SK-N-SH (cell line): ENCODE measurements at regions not wholly inside any gene's neighbourhood (a gene's known extent, or its start where the extent isn't known, plus 50 kb on each side); places are given as distances from the start of the nearest gene placed in this dataset.
A peak's percentile ranks its signal among the peaks of the same experiment; 100 is the strongest.
"Not testable (repeated sequence)": the region's sequence is repeated elsewhere in the genome, so short reads cannot be mapped to it uniquely, and the experiment has no call there.

Source experiments
- CTCF ChIA-PET: fragments of 300-600, 350-600 bp; formaldehyde crosslinking; extraction: SDS; loops from one replicate; lab custom pipeline; 2021; lab: Yijun Ruan, JAX
- POLR2A ChIA-PET: fragments of 350-600 bp; sonication (Branson Sonifier 250); formaldehyde crosslinking; extraction: SDS; loops from one replicate; lab custom pipeline; 2020; ENCODE audit warnings: antibody characterized with exemption, inconsistent platforms; lab: Yijun Ruan, JAX
- DNase-seq: peaks from one replicate; pipeline ENCODE4 v3.0.0; 2012
- H2AFZ ChIP-seq: fragments of 200-600 bp; sonication (generic); 2 replicates; pipeline ENCODE4 v1.8.1; 2016; ENCODE audit warnings: antibody characterized with exemption, mild to moderate bottlenecking, low read depth
- H3F3A ChIP-seq: fragments of 200-600 bp; sonication (generic); replicated peaks from 2 replicates; pipeline ENCODE3; 2016; ENCODE audit warnings: antibody characterized with exemption, mild to moderate bottlenecking; ENCODE audit not compliant: insufficient read depth
- H3K27ac ChIP-seq, 2 experiments: fragments of 200-500 bp in 1 of 2; fragments of 200-600 bp in 1 of 2; sonication (Bioruptor generic) in 1 of 2; sonication (generic), shearing (Covaris generic) in 1 of 2; 2 replicates each; pipeline versions ENCODE4 v1.5.1 to v1.6.1; 2014 to 2016; ENCODE audit warnings: low read depth in 2 of 2, inconsistent platforms in 1 of 2, low read length in 1 of 2, mild to moderate bottlenecking in 1 of 2, mixed read lengths in 1 of 2
- H3K27me3 ChIP-seq: fragments of 200-600 bp; sonication (generic), shearing (Covaris generic); 2 replicates; pipeline ENCODE4 v1.6.1; 2016; ENCODE audit warnings: mixed run types; ENCODE audit not compliant: insufficient read depth
- H3K36me3 ChIP-seq, 2 experiments: fragments of 200-500 bp in 1 of 2; fragments of 200-600 bp in 1 of 2; sonication (Bioruptor generic) in 1 of 2; sonication (generic) in 1 of 2; replicated peaks in 1 of 2; 2 replicates each; pipeline versions ENCODE3 to v1.5.1; 2014 to 2016; ENCODE audit warnings: low read length in 1 of 2, mild to moderate bottlenecking in 1 of 2; ENCODE audit not compliant: insufficient read depth in 2 of 2, control insufficient read depth in 1 of 2
- H3K4me1 ChIP-seq, 2 experiments: fragments of 200-500 bp in 1 of 2; fragments of 200-600 bp in 1 of 2; sonication (Bioruptor generic) in 1 of 2; sonication (generic), shearing (Covaris generic) in 1 of 2; 2 replicates each; pipeline versions ENCODE4 v1.5.1 to v1.6.1; 2014 to 2016; ENCODE audit warnings: low read depth in 1 of 2, low read length in 1 of 2, mixed run types in 1 of 2; ENCODE audit not compliant: insufficient read depth in 2 of 2, control insufficient read depth in 1 of 2
- H3K4me2 ChIP-seq: fragments of 200-600 bp; sonication (generic), shearing (Covaris generic); 2 replicates; pipeline ENCODE4 v1.6.1; 2017; ENCODE audit warnings: mixed run types
- H3K4me3 ChIP-seq, 2 experiments: fragments of 200-500 bp in 1 of 2; fragments of 200-600 bp in 1 of 2; sonication (Bioruptor generic) in 1 of 2; sonication (generic), shearing (Covaris generic) in 1 of 2; 2 replicates each; pipeline versions ENCODE4 v1.5.1 to v1.8.1; 2014 to 2016; ENCODE audit warnings: low read depth in 2 of 2, inconsistent platforms in 1 of 2, low read length in 1 of 2, mild to moderate bottlenecking in 1 of 2, mixed read lengths in 1 of 2, moderate library complexity in 1 of 2
- H3K79me2 ChIP-seq: fragments of 200-600 bp; sonication (generic); 2 replicates; pipeline ENCODE4 v1.8.1; 2017; ENCODE audit warnings: mild to moderate bottlenecking; ENCODE audit not compliant: insufficient read depth
- H3K9ac ChIP-seq: fragments of 200-600 bp; sonication (generic); 2 replicates; pipeline ENCODE4 v1.6.1; 2017; ENCODE audit warnings: mixed run types
- H3K9me2 ChIP-seq: fragments of 200-600 bp; sonication (generic); 2 replicates; pipeline ENCODE4 v1.6.1; 2017; ENCODE audit warnings: mixed run types
- H3K9me3 ChIP-seq: fragments of 200-600 bp; sonication (generic); 2 replicates; pipeline ENCODE4 v1.6.1; 2017; ENCODE audit warnings: mixed run types, mild to moderate bottlenecking, moderate library complexity
- H4K20me1 ChIP-seq: fragments of 200-600 bp; sonication (generic); 2 replicates; pipeline ENCODE4 v1.6.1; 2017; ENCODE audit warnings: mild to moderate bottlenecking, mixed run types; ENCODE audit not compliant: insufficient read depth
- FOSL2 ChIP-seq: IDR thresholded peaks from 2 replicates; pipeline ENCODE4 v1.4.0; 2012; ENCODE audit warnings: low read depth, mild to moderate bottlenecking, moderate library complexity, borderline replicate concordance
- FOXM1 ChIP-seq: IDR thresholded peaks from 2 replicates; pipeline ENCODE4 v1.4.0; 2012; ENCODE audit warnings: low read depth, mild to moderate bottlenecking
- GABPA ChIP-seq: IDR thresholded peaks from 2 replicates; pipeline ENCODE4 v1.4.0; 2012; ENCODE audit warnings: low read depth, mild to moderate bottlenecking
- GATA2 ChIP-seq: sonication (generic); formaldehyde crosslinking; IDR thresholded peaks from 2 replicates; pipeline ENCODE4 v1.5.0; 2020; ENCODE audit warnings: mild to moderate bottlenecking, missing genetic modification reagents
- MEF2A ChIP-seq: IDR thresholded peaks from 2 replicates; pipeline ENCODE4 v1.4.0; 2012; ENCODE audit warnings: low read depth, borderline replicate concordance
- MXI1 ChIP-seq: IDR thresholded peaks from 2 replicates; pipeline ENCODE4 v1.6.1; 2012; ENCODE audit warnings: mild to moderate bottlenecking, low read depth, low read length, improper control_type of control experiment
- USF1 ChIP-seq: IDR thresholded peaks from 2 replicates; pipeline ENCODE4 v1.4.0; 2012; ENCODE audit warnings: low read depth, borderline replicate concordance
- WGBS: methylation state at CpG from one replicate; pipeline ENCODE4 v1.1.6; 2017; ENCODE audit warnings: low lambda C conversion rate; 5-methylcytosine and 5-hydroxymethylcytosine counted together

DNA sequence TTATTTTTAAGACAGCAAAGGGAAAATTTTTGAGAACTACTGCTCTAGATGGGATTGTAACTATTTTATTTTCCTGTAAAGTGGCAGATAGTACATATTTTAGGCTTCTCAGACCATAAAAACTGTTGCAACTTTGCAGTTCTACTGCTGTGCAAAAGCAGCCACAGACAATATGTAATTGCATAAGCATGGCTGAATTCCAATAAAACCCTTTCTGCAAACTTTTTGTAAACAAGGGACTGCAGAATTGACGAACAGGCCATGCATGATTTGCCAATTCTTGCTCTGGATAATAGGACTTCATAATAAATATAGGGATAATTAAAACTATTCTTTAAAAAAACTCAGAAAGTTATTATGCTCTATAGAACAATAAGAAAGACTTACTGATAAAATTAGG, 149.1 kb downstream of the SLITRK5 start:
- H3K79me2 ChIP-seq: no peaks in the 10 kb centered on the region
- H2AFZ ChIP-seq: no peak overlapping the region
- no peak overlapping the region for H3K27ac ChIP-seq
- H3F3A ChIP-seq: no peaks in the 10 kb centered on the region
- 8% methylated on average over 1 of the region's 1 CpG for WGBS
- no peaks in the 10 kb centered on the region; a peak in 1 of 4 replicates for H3K4me1 ChIP-seq
- no peaks in the 10 kb centered on the region for H3K36me3 ChIP-seq
- POLR2A ChIA-PET: no interaction called here
- no peak overlapping the region for H3K4me3 ChIP-seq
- no peaks in the 10 kb centered on the region for H3K9me3 ChIP-seq
- TF ChIP-seq MXI1 (no peak), MEF2A (no peak)
- TF ChIP-seq, all 33 proteins: peak for 0
- no peak overlapping the region for H3K9ac ChIP-seq
- no peaks in the 10 kb centered on the region for H4K20me1 ChIP-seq
- no peaks in the 10 kb centered on the region for H3K27me3 ChIP-seq
- CTCF ChIA-PET: interaction anchor here (0.6 kb wide), 1 partner anchor 15 kb away, joined by 3 read pairs; no protein-coding TSS in a partner anchor
- no peak for DNase-seq
- H3K9me2 ChIP-seq: no peaks in the 10 kb centered on the region
- no peak overlapping the region for H3K4me2 ChIP-seq

DNA sequence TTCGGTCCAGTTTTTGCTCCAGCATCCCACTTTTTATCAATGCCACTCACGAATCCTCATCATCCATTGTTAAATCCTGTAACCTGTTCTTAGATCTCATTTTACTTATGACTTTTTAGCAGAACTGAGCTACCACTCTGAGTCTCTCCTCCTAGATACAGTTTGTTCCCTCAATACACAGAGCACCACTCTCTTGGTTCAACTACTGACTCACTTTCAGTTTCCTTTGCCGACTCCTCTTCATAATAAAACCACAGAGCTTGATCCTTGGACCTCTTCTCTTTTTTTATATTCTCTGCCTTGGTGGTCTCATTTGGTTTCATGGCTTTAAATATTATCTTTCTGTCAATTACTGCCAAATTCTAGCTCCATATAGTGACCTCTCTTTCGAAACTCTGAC, 150.3 kb downstream of the SLITRK5 start:
- Histone ChIP-seq H4K20me1 (no peaks in the 10 kb centered on the region), H3K9ac (no peak overlapping the region), H3K27ac (no peak overlapping the region), H3K27me3 (no peaks in the 10 kb centered on the region), H3F3A (no peaks in the 10 kb centered on the region), H3K36me3 (no peaks in the 10 kb centered on the region), H3K9me2 (no peaks in the 10 kb centered on the region), H3K4me3 (peak overlapping the region; percentile 11 to 12; a peak in 1 of 4 replicates), H3K9me3 (no peaks in the 10 kb centered on the region), H2AFZ (peak overlapping the region; percentile 51), H3K4me2 (0 out of 2 replicates have a peak overlapping the region, but pooled peaks have one; percentile 3), H3K4me1 (no peaks in the 10 kb centered on the region; a peak in 1 of 4 replicates), H3K79me2 (no peaks in the 10 kb centered on the region)
- no peak for DNase-seq
- WGBS: 34% methylated on average over 4 of the region's 4 CpGs
- TF ChIP-seq FOXM1 (no peak), GATA2 (CRISPR knock-in tag) (no peak), FOSL2 (no peak), USF1 (no peak), MEF2A (no peak), GABPA (no peak)
- CTCF ChIA-PET: interaction anchor here (0.7 kb wide), 1 partner anchor 1519 kb away, joined by 3 read pairs; no protein-coding TSS in a partner anchor
- POLR2A ChIA-PET: no interaction called here

DNA sequence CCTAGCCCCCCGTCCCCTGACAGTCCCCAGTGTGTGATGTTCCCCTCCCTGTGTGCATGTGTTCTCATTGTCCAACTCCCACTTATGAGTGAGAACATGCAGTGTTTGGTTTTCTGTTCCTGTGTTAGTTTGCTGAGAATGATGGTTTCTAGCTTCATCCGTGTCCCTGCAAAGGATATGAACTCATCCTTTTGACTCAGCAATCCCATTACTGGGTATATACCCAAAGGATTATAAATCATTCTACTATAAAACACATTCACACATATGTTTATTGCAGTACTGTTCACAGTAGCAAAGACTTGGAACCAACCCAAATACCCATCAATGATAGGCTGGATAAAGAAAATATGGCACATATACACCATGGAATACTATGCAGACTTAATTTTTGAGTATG, 155.1 kb downstream of the SLITRK5 start:
- H3K9ac ChIP-seq, DNase-seq, H3K79me2 ChIP-seq, H3K4me2 ChIP-seq, H3K4me3 ChIP-seq, H3K4me1 ChIP-seq, H3F3A ChIP-seq, H3K9me2 ChIP-seq, H4K20me1 ChIP-seq, H2AFZ ChIP-seq, H3K36me3 ChIP-seq, H3K9me3 ChIP-seq, H3K27ac ChIP-seq, H3K27me3 ChIP-seq, POLR2A ChIA-PET: not testable (repeated sequence)
- 29% methylated on average over 2 of the region's 2 CpGs for WGBS
- CTCF ChIA-PET: interaction anchor here (0.8 kb wide), 1 partner anchor 9 kb away, joined by 3 read pairs; no protein-coding TSS in a partner anchor
